WI38 (cell line): ENCODE measurements at regions not wholly inside any gene's neighbourhood (a gene's known extent, or its start where the extent isn't known, plus 50 kb on each side); places are given as distances from the start of the nearest gene placed in this dataset.
"Not testable (repeated sequence)": the region's sequence is repeated elsewhere in the genome, so short reads cannot be mapped to it uniquely, and the experiment has no call there.

ENCODE experiments used
- H3K4me3 ChIP-seq: 2 replicates; pipeline ENCODE4 v1.5.1; 2011; ENCODE audit warnings: low read depth, mild to moderate bottlenecking, control low read depth, low read length
- CTCF ChIP-seq: IDR thresholded peaks from 2 replicates; pipeline ENCODE4 v1.5.1; 2012; ENCODE audit warnings: low read depth, mild to moderate bottlenecking, control low read depth, low read length

DNA sequence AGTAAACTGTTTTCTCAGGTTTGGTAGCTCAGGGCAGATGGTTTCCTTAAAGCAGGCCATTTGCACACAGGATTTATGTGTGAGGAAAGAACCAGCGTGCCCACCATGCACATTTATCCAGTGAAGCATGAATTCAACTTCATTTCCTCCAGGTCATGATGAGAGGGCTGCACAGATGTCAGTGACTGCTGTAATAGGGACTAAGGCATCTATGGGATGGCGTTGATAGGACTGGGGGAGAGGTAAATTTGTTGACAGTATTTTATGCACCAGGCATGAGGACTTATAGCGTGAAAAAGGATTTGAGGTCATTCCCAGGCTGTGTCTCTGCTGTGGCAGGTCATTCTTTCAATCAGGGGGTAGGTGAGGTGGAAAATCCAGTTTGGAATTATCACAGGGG is 302.9 kb downstream of the XPNPEP1 start:
- TF ChIP-seq CTCF, result no peak
- H3K4me3 ChIP-seq, result no peak overlapping the region

DNA sequence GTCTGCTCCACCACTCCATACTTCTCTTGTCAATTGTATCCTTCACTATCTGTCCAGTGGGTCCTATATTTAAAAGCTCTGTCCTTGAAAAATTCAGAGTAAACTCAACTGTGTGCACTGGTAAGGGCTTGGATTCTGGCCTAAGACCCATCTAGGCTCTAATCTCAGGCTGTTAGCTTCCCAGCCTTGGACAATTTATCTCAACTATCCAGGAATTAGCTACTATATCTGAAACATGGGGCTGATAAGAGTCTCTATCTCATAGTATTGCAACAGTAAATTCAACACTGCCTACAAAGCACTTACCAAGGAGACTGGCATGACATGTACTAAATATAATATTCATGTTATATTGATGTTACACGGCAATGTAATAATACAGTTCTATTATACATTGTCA is 303.4 kb downstream of the XPNPEP1 start:
- H3K4me3 ChIP-seq, result no peak overlapping the region
- no peak for TF ChIP-seq CTCF

GRCh38 chr10:109618748-109619147 is 304.6 kb downstream of the XPNPEP1 start:
- no peak overlapping the region for H3K4me3 ChIP-seq
- TF ChIP-seq CTCF, result no peak

DNA sequence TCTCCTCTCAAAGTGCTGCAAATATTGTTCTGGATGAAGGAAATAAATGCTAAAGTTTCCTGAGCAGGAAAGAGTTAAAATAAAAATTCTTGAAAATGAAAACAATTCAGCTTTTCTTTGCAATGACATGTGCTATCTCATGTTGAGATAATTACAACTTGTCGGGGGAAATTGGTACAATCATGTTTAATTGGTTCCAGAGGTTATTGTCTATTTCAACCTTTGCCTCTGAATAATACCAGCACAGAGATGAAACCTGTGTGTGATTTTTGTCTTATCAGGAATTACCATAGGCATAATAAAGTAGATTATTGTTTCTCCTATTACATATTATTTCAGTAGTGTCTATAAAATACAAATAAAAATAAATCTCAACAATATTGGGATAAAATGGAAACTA is 305.0 kb downstream of the XPNPEP1 start:
- TF ChIP-seq CTCF, result no peak
- H3K4me3 ChIP-seq, result no peak overlapping the region

- no peak overlapping the region for H3K4me3 ChIP-seq
- no peak for TF ChIP-seq CTCF
Measured at GRCh38 chr10:109616359-109616980, 306.8 kb downstream of the XPNPEP1 start.

DNA sequence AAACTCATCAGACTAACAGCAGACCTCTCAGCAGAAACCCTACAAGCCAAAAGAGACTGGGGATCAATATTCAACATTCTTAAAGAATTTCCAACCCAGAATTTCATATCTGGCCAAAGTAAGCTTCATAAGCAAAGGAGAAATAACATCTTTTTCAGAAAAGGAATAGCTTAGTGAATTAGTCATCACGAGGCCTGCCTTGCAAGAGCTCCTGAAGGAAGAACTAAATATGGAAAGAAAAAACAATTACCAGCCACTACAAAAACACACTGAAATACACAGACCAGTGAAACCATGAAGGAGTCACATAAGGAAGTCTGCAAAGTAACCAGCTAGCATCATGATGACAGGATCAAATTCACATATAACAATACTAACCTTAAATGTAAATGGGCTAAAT is 328.0 kb downstream of the XPNPEP1 start:
- not testable (repeated sequence) for H3K4me3 ChIP-seq

- H3K4me3 ChIP-seq, result no peak overlapping the region
- TF ChIP-seq CTCF, result no peak
Measured at GRCh38 chr10:109593682-109594081, 329.6 kb downstream of the XPNPEP1 start.

- H3K4me3 ChIP-seq, result no peak overlapping the region
Measured at GRCh38 chr10:109592391-109592790, 330.9 kb downstream of the XPNPEP1 start.

More at GRCh38 chr10:109592391-109592790, 330.9 kb downstream of the XPNPEP1 start:
- no peak for TF ChIP-seq CTCF
